ENCODE measurements at regions not wholly inside any gene's neighbourhood (a gene's known extent, or its start where the extent isn't known, plus 50 kb on each side); places are given as distances from the start of the nearest gene placed in this dataset.

DNA sequence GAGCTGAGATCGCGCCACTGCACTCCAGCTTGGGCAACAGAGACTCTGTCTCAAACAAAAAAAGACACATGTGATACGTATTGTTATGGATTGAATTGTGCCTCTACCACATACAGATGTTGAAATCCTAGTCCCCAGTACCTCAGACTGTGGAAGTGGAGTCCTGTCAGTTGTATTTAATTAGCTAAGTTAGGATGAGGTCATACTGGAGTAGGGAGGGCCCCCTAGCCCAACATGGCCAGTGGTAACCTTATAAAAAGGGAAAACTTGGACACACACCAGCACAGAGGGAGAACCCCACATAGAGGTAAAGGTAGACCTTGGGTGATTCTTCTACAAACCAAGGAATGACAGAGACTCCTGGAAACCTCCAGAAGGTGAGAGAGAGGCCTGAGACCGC is 119.8 kb downstream of the GADD45G start:
- Histone ChIP-seq H2AFZ (ENCODE audit: low read length) (no peak overlapping the region), H3K4me1 (ENCODE audit: insufficient read depth, low read length, poor library complexity, severe bottlenecking) (no peaks in the 10 kb centered on the region), H3K9me2 (ENCODE audit: insufficient read depth, low read length) (no peaks in the 10 kb centered on the region), H4K20me1 (ENCODE audit: insufficient read depth, low read length) (no peaks in the 10 kb centered on the region), H3K36me3 (ENCODE audit: insufficient read depth, low read length) (no peaks in the 10 kb centered on the region), H3K27ac (ENCODE audit: low read depth, low read length, poor library complexity, severe bottlenecking) (no peak overlapping the region), H3K9me3 (ENCODE audit: low read length) (no peaks in the 10 kb centered on the region), H3K4me2 (ENCODE audit: low read length) (no peak overlapping the region), H3K79me2 (ENCODE audit: insufficient read depth, low read depth, low read length) (no peaks in the 10 kb centered on the region), H3K4me3 (ENCODE audit: low read depth, low read length, poor library complexity, severe bottlenecking) (no peak overlapping the region)
- CTCF ChIA-PET (ENCODE audit: unreplicated experiment) = no interaction called here
- BruUV-seq (replicated peaks) = no TSS peak
- no peak for DNase-seq (ENCODE audit: low spot score)
- TF ChIP-seq, protein P1, sequence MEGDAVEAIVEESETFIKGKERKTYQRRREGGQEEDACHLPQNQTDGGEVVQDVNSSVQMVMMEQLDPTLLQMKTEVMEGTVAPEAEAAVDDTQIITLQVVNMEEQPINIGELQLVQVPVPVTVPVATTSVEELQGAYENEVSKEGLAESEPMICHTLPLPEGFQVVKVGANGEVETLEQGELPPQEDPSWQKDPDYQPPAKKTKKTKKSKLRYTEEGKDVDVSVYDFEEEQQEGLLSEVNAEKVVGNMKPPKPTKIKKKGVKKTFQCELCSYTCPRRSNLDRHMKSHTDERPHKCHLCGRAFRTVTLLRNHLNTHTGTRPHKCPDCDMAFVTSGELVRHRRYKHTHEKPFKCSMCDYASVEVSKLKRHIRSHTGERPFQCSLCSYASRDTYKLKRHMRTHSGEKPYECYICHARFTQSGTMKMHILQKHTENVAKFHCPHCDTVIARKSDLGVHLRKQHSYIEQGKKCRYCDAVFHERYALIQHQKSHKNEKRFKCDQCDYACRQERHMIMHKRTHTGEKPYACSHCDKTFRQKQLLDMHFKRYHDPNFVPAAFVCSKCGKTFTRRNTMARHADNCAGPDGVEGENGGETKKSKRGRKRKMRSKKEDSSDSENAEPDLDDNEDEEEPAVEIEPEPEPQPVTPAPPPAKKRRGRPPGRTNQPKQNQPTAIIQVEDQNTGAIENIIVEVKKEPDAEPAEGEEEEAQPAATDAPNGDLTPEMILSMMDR (conservative IDR thresholded peaks at IDR 0.05; ENCODE audit: low read length) = no peak
- TF ChIP-seq EZH2phosphoT487 (IDR thresholded peaks at IDR 0.05; ENCODE audit: borderline replicate concordance, low read depth, low read length) = no peak
- POLR2A ChIA-PET = no interaction called here
- intact Hi-C loops (cut with micrococcal nuclease; ENCODE audit: unreplicated experiment) = no loop called here

DNA sequence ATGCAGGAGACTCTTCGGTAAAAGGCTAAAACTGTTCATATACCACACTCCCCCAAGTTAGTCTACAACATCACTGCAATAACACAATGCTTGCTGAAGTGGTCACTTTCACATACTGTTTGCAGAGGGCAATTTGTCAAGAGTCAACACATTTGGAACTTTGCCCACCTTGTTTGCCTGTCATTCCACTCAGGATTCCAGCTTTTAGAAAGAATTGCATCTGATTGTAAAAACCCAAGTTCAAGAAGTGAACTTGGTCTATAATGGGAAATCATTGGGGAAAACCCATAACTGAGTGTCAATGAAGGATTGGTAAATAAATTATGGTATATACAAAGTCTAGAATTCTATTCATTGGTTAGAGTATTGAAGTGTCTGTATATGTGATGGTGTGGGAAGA is 120.5 kb downstream of the GADD45G start:
- no peak overlapping the region for H3K4me3 ChIP-seq (ENCODE audit: low read depth, low read length, poor library complexity, severe bottlenecking)
- no TSS peak for BruUV-seq (replicated peaks)
- no peaks in the 10 kb centered on the region for H3K9me3 ChIP-seq (ENCODE audit: low read length)
- H4K20me1 ChIP-seq (ENCODE audit: insufficient read depth, low read length) = no peaks in the 10 kb centered on the region
- no peak for DNase-seq (ENCODE audit: low spot score)
- H3K9me2 ChIP-seq (ENCODE audit: insufficient read depth, low read length) = no peaks in the 10 kb centered on the region
- H3K4me2 ChIP-seq (ENCODE audit: low read length) = no peak overlapping the region
- H3K4me1 ChIP-seq (ENCODE audit: insufficient read depth, low read length, poor library complexity, severe bottlenecking) = no peaks in the 10 kb centered on the region
- no peak overlapping the region for H2AFZ ChIP-seq (ENCODE audit: low read length)
- intact Hi-C loops (cut with micrococcal nuclease; ENCODE audit: unreplicated experiment) = no loop called here
- no peaks in the 10 kb centered on the region for H3K36me3 ChIP-seq (ENCODE audit: insufficient read depth, low read length)
- no peaks in the 10 kb centered on the region for H3K79me2 ChIP-seq (ENCODE audit: insufficient read depth, low read depth, low read length)
- no peak overlapping the region for H3K27ac ChIP-seq (ENCODE audit: low read depth, low read length, poor library complexity, severe bottlenecking)
- CTCF ChIA-PET (ENCODE audit: unreplicated experiment) = no interaction called here
- POLR2A ChIA-PET = interaction anchor here (0.7 kb wide), 1 partner anchor 35 kb away, joined by 3 read pairs; no protein-coding TSS in a partner anchor
- no peak for TF ChIP-seq EZH2phosphoT487 (IDR thresholded peaks at IDR 0.05; ENCODE audit: borderline replicate concordance, low read depth, low read length)
- TF ChIP-seq, protein P1 (conservative IDR thresholded peaks at IDR 0.05; ENCODE audit: low read length) = no peak

DNA sequence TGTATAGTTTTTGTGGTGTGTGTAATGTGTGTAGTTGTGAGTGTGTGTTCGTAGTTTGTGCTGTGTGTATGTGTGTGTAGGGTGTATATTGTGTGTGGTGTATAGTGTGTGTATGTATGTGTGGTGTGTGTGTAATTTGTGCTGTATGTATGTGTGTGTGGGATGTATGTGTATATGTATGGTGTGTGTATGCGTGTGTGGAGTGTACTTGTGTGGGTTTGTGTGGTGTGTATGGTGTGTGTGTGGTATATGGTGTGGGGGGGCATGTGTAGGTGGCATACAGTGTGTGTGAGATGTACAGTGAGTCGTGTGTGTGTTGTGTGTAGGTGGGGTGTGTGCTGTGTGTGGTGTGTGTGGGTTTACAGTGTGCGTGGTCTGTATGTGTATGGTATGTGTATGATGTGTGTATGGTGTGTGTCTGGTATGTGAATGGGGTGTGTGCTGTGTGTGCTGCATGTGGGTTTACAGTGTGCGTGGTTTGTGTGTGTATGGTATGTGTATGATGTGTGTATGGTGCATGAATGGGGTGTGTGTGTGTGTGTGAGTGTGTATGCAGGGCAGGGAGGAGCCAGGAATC is 125.2 kb downstream of the GADD45G start:
- peaks cover 17% of the 10 kb centered on the region for H3K4me1 ChIP-seq (ENCODE audit: insufficient read depth, low read length, poor library complexity, severe bottlenecking)
- no peaks in the 10 kb centered on the region for H4K20me1 ChIP-seq (ENCODE audit: insufficient read depth, low read length)
- no peak overlapping the region for H3K4me2 ChIP-seq (ENCODE audit: low read length)
- H3K9me3 ChIP-seq (ENCODE audit: low read length) = no peaks in the 10 kb centered on the region
- ChIA-PET CTCF (ENCODE audit: unreplicated experiment) (no interaction called here), POLR2A (interaction anchor here (0.6 to 1.2 kb wide), 2 partner anchors 14 to 86 kb away, joined by 3 to 4 read pairs; no protein-coding TSS in a partner anchor)
- intact Hi-C loops (cut with micrococcal nuclease; ENCODE audit: unreplicated experiment) = no loop called here
- no peaks in the 10 kb centered on the region for H3K9me2 ChIP-seq (ENCODE audit: insufficient read depth, low read length)
- no peak overlapping the region for H3K4me3 ChIP-seq (ENCODE audit: low read depth, low read length, poor library complexity, severe bottlenecking)
- H3K27ac ChIP-seq (ENCODE audit: low read depth, low read length, poor library complexity, severe bottlenecking) = no peak overlapping the region
- H3K79me2 ChIP-seq (ENCODE audit: insufficient read depth, low read depth, low read length) = no peaks in the 10 kb centered on the region
- H3K36me3 ChIP-seq (ENCODE audit: insufficient read depth, low read length) = no peaks in the 10 kb centered on the region
- DNase-seq (ENCODE audit: low spot score) = no peak
- BruUV-seq (replicated peaks) = no TSS peak
- no peak overlapping the region for H2AFZ ChIP-seq (ENCODE audit: low read length)
- TF ChIP-seq, protein P1 (conservative IDR thresholded peaks at IDR 0.05; ENCODE audit: low read length) = no peak
- no peak for TF ChIP-seq EZH2phosphoT487 (IDR thresholded peaks at IDR 0.05; ENCODE audit: borderline replicate concordance, low read depth, low read length)

All from OCI-LY7 (cell line).